ENCODE measurements at regions not wholly inside any gene's neighbourhood (a gene's known extent, or its start where the extent isn't known, plus 50 kb on each side); places are given as distances from the start of the nearest gene placed in this dataset.

DNA sequence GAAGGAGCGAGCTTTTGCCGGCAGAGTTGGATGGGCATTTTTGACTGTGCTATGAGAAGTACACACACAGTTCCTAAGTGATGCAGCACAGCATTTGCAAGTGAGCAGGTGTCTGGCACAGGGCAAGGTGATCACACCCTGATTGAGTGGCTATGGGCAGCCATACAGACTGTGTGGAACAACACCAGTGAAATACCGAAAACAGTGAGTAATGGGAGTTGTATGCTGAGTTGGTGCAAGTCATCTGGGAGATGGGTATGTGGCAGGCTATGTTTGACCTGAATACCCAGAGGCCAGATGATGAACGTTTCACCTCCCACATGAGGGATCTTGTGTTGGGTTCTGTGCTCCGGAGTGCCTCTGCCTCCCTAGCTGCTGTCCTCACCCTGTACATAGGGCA, 53.5 kb upstream of the TIPARP start:
- Histone ChIP-seq H3K27me3 (ENCODE audit: insufficient read depth, low read length) (no peaks in the 10 kb centered on the region), H3K79me1 (ENCODE audit: insufficient read depth, low read depth, low read length, poor library complexity, severe bottlenecking) (no peaks in the 10 kb centered on the region), H3K4ac (ENCODE audit: low read depth, low read length) (no peak overlapping the region), H3K4me2 (ENCODE audit: insufficient read depth, insufficient read length, low read length) (no peak overlapping the region), H3K4me1 (ENCODE audit: insufficient read depth, low read length) (no peaks in the 10 kb centered on the region), H3K56ac (ENCODE audit: insufficient read length, low read depth, low read length) (no peak overlapping the region), H3T11ph (ENCODE audit: low read length) (no peak overlapping the region), H2BK20ac (ENCODE audit: low read depth, low read length, poor library complexity, severe bottlenecking) (no peak overlapping the region), H3K79me2 (ENCODE audit: insufficient read depth, low read length) (no peaks in the 10 kb centered on the region), H3K14ac (ENCODE audit: insufficient read depth, low read length) (no peak overlapping the region), H3K23ac (ENCODE audit: insufficient read length, low read depth, low read length) (no peak overlapping the region), H2BK120ac (ENCODE audit: low read depth, low read length, poor library complexity, severe bottlenecking) (no peak overlapping the region), H4K91ac (ENCODE audit: insufficient read length, low read depth, low read length) (no peak overlapping the region), H2BK12ac (ENCODE audit: insufficient read length, low read depth, low read length) (no peak overlapping the region), H3K9ac (ENCODE audit: extremely low read depth, insufficient read length, low read length) (no peak overlapping the region), H4K8ac (replicated peaks; ENCODE audit: insufficient read length, low read depth, low read length) (no peak overlapping the region), H3K23me2 (ENCODE audit: insufficient read length, low read depth, low read length, poor library complexity, severe bottlenecking) (no peaks in the 10 kb centered on the region), H2BK5ac (ENCODE audit: insufficient read length, low read length) (no peak overlapping the region), H4K20me1 (ENCODE audit: control insufficient read depth, insufficient read depth, insufficient read length) (no peaks in the 10 kb centered on the region), H3K9me3 (ENCODE audit: control insufficient read depth, low read depth, low read length) (no peaks in the 10 kb centered on the region), H4K5ac (ENCODE audit: insufficient read length, low read depth, low read length) (no peak overlapping the region), H2AFZ (ENCODE audit: low read length) (no peak overlapping the region), H3K27ac (ENCODE audit: insufficient read length, low read depth, low read length) (no peak overlapping the region), H2AK5ac (ENCODE audit: insufficient read length, low read length) (no peak overlapping the region), H2BK15ac (ENCODE audit: low read depth, low read length) (no peak overlapping the region), H3K18ac (ENCODE audit: insufficient read length, low read depth, low read length) (no peak overlapping the region)
- H3K4me1 Mint-ChIP-seq: peaks cover 0 to under 1% of the 10 kb centered on the region in 2 experiments; a peak in 1 of 4 replicates
- no peaks in the 10 kb centered on the region for H3K27me3 Mint-ChIP-seq (ENCODE audit: low read depth)
- H3K36me3 Mint-ChIP-seq (ENCODE audit: insufficient read depth in 1 of 3, low read depth in 3 of 3): no peaks in the 10 kb centered on the region; a peak in 1 of 7 replicates
- no peak overlapping the region for H3K4me3 Mint-ChIP-seq
- H3K9me3 Mint-ChIP-seq: no peaks in the 10 kb centered on the region
- DNase-seq: no peak
- peak overlapping the region in 1 of 3 experiments; percentile 62; a peak in 1 of 7 replicates for H3K27ac Mint-ChIP-seq
- WGBS (ENCODE audit: extremely low coverage, insufficient read length, low lambda C conversion rate): no CpG with 5 or more reads among the region's 5 CpGs
- TF ChIP-seq, protein P1, sequence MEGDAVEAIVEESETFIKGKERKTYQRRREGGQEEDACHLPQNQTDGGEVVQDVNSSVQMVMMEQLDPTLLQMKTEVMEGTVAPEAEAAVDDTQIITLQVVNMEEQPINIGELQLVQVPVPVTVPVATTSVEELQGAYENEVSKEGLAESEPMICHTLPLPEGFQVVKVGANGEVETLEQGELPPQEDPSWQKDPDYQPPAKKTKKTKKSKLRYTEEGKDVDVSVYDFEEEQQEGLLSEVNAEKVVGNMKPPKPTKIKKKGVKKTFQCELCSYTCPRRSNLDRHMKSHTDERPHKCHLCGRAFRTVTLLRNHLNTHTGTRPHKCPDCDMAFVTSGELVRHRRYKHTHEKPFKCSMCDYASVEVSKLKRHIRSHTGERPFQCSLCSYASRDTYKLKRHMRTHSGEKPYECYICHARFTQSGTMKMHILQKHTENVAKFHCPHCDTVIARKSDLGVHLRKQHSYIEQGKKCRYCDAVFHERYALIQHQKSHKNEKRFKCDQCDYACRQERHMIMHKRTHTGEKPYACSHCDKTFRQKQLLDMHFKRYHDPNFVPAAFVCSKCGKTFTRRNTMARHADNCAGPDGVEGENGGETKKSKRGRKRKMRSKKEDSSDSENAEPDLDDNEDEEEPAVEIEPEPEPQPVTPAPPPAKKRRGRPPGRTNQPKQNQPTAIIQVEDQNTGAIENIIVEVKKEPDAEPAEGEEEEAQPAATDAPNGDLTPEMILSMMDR (conservative IDR thresholded peaks at IDR 0.05): no peak
